KMS-11 (cell line): ENCODE measurements at regions not wholly inside any gene's neighbourhood (a gene's known extent, or its start where the extent isn't known, plus 50 kb on each side); places are given as distances from the start of the nearest gene placed in this dataset.

ENCODE experiments used
- H2AFZ ChIP-seq: fragments of 200-600 bp; sonication (generic); 2 replicates; pipeline ENCODE4 v1.6.1; 2016; ENCODE audit warnings: antibody characterized with exemption, mixed run types, low read depth
- H3K27ac ChIP-seq: fragments of 200-600 bp; sonication (generic); 2 replicates; pipeline ENCODE4 v1.6.1; 2016; ENCODE audit warnings: mild to moderate bottlenecking, mixed run types
- H3K27me3 ChIP-seq: fragments of 200-600 bp; sonication (generic); 2 replicates; pipeline ENCODE4 v1.6.1; 2017; ENCODE audit warnings: mild to moderate bottlenecking, low read depth, mixed run types, moderate library complexity; ENCODE audit not compliant: insufficient read depth
- H3K36me3 ChIP-seq: fragments of 200-600 bp; sonication (generic); 2 replicates; pipeline ENCODE4 v1.6.1; 2017; ENCODE audit warnings: mild to moderate bottlenecking, mixed run types; ENCODE audit not compliant: insufficient read depth
- H3K4me1 ChIP-seq: fragments of 200-600 bp; sonication (generic); 2 replicates; pipeline ENCODE4 v1.6.1; 2016; ENCODE audit warnings: mild to moderate bottlenecking, low read depth, mixed run types; ENCODE audit not compliant: poor library complexity, severe bottlenecking
- H3K4me2 ChIP-seq: fragments of 200-600 bp; sonication (generic); 2 replicates; pipeline ENCODE4 v1.7.0; 2016; ENCODE audit warnings: mild to moderate bottlenecking, mixed run types
- H3K4me3 ChIP-seq: fragments of 200-600 bp; sonication (generic); IDR thresholded peaks from 2 replicates; pipeline ENCODE4 v1.6.1; 2017; ENCODE audit warnings: low read depth, low read length, mixed read lengths; ENCODE audit not compliant: insufficient read depth
- H3K79me2 ChIP-seq: fragments of 200-600 bp; sonication (generic); 2 replicates; pipeline ENCODE4 v1.6.1; 2016; ENCODE audit warnings: low read depth, mixed run types; ENCODE audit not compliant: insufficient read depth
- H3K9ac ChIP-seq: fragments of 200-600 bp; sonication (generic); 2 replicates; pipeline ENCODE4 v1.6.1; 2016; ENCODE audit warnings: mild to moderate bottlenecking, mixed run types
- H4K20me1 ChIP-seq: fragments of 200-600 bp; sonication (generic); 2 replicates; pipeline ENCODE4 v1.6.1; 2016; ENCODE audit warnings: mild to moderate bottlenecking, mixed run types; ENCODE audit not compliant: insufficient read depth
- CTCF ChIP-seq: fragments of 200-600 bp; sonication (generic); conservative IDR thresholded peaks from 2 replicates; pipeline ENCODE4 v1.6.1; 2017; ENCODE audit warnings: low read depth, mild to moderate bottlenecking, antibody characterized with exemption, low read length, moderate library complexity, mixed read lengths

DNA sequence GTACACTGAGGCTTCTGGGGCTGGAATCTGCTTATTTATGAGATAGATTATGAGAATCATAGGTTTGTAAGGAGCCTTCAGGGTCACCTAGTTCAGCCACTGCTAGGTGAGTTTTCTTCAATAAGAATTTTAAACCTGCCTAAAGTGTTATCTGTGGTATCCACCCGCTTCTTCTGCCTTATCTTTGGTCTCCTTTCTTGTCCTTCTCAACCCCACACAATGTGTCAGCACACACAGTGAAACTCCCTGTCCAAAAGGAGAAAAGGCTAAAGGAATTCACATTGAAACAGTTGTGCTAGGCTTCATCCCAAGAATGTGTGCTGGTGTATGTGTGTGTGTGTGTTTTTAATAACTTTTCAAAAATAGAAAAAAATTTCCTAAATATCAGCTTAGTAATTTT, 259.3 kb upstream of the BTG1 start:
- Histone ChIP-seq H3K9ac (no peak overlapping the region), H3K27ac (no peak overlapping the region; the same call in 1 of the 2 replicates), H3K4me3 (no peak overlapping the region), H2AFZ (no peak overlapping the region), H3K27me3 (no peaks in the 10 kb centered on the region), H3K36me3 (no peaks in the 10 kb centered on the region), H3K4me1 (peaks cover 49% of the 10 kb centered on the region), H4K20me1 (no peaks in the 10 kb centered on the region), H3K4me2 (peak overlapping the region; percentile 55; the same call in 1 of the 2 replicates), H3K79me2 (no peaks in the 10 kb centered on the region)
- no peak for TF ChIP-seq CTCF

GRCh38 chr12:92404259-92404894, 258.7 kb upstream of the BTG1 start:
- Histone ChIP-seq H3K27ac (peak overlapping the region; percentile 73), H3K36me3 (no peaks in the 10 kb centered on the region), H3K9ac (peak overlapping the region; percentile 18; the same call in 1 of the 2 replicates), H4K20me1 (no peaks in the 10 kb centered on the region), H2AFZ (peak overlapping the region; percentile 11; the same call in 1 of the 2 replicates), H3K27me3 (no peaks in the 10 kb centered on the region), H3K4me3 (no peak overlapping the region), H3K79me2 (no peaks in the 10 kb centered on the region), H3K4me1 (peaks cover 49% of the 10 kb centered on the region), H3K4me2 (peak overlapping the region; percentile 55)
- no peak for TF ChIP-seq CTCF

- no peaks in the 10 kb centered on the region for H3K79me2 ChIP-seq
- no peak for TF ChIP-seq CTCF
- no peak overlapping the region for H3K4me3 ChIP-seq
- H3K4me1 ChIP-seq: peaks cover 46% of the 10 kb centered on the region
- H2AFZ ChIP-seq: peak overlapping the region; percentile 11; the same call in 1 of the 2 replicates
- H3K36me3 ChIP-seq: no peaks in the 10 kb centered on the region
- peak overlapping the region; percentile 19; the same call in 1 of the 2 replicates for H3K9ac ChIP-seq
- H3K27me3 ChIP-seq: no peaks in the 10 kb centered on the region
- peak overlapping the region; percentile 73 for H3K27ac ChIP-seq
- H3K4me2 ChIP-seq: peak overlapping the region; percentile 55
- H4K20me1 ChIP-seq: no peaks in the 10 kb centered on the region
These were observed 257.8 kb upstream of the BTG1 start for GRCh38 chr12:92403210-92404175.

DNA sequence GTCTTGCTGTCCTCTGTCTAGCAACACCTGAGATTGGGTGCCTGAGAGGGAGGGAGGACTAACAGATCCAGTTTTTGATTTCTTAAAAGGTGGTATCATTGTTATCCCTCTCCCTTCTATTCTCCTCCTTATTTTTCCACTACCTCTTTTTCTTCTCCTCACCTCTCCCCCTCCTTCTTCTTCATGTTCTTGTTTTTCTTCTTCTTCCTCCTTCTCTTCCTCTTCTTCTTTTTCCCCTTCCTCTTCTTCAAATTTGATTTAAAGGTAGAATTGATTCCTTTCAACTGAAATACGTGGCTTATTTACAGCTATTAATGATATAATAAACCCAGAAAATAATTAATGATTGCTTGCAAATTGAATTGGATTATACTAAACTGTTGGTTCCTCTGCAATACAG, 256.8 kb upstream of the BTG1 start:
- H3K36me3 ChIP-seq: no peaks in the 10 kb centered on the region
- peak overlapping the region; percentile 55 for H3K4me2 ChIP-seq
- H3K27me3 ChIP-seq: no peaks in the 10 kb centered on the region
- no peak for TF ChIP-seq CTCF
- no peak overlapping the region for H3K9ac ChIP-seq
- H2AFZ ChIP-seq: no peak overlapping the region
- 0 out of 2 replicates have a peak overlapping the region, but pooled peaks have one; percentile 73 for H3K27ac ChIP-seq
- H4K20me1 ChIP-seq: no peaks in the 10 kb centered on the region
- no peak overlapping the region for H3K4me3 ChIP-seq
- peaks cover 36% of the 10 kb centered on the region for H3K4me1 ChIP-seq
- H3K79me2 ChIP-seq: no peaks in the 10 kb centered on the region
